ENCODE measurements at regions not wholly inside any gene's neighbourhood (a gene's known extent, or its start where the extent isn't known, plus 50 kb on each side); places are given as distances from the start of the nearest gene placed in this dataset.

- DNase-seq = no peak
- no peak overlapping the region for H3K27ac Mint-ChIP-seq
- no peaks in the 10 kb centered on the region for H3K36me3 ChIP-seq (ENCODE audit: control insufficient read depth in 2 of 2, extremely low read depth in 1 of 2, insufficient read depth in 1 of 2, low read length in 1 of 2)
- H3K36me3 Mint-ChIP-seq = no peaks in the 10 kb centered on the region
- no peak overlapping the region for H3K4me3 Mint-ChIP-seq
- no peak overlapping the region for H3K4me3 ChIP-seq (ENCODE audit: control insufficient read depth in 1 of 2, extremely low read depth in 1 of 2, low read length in 1 of 2)
- H3K27ac ChIP-seq (ENCODE audit: low read length) = no peak overlapping the region
- CTCF ChIA-PET = no interaction called here
- no peaks in the 10 kb centered on the region for H3K27me3 ChIP-seq (replicated peaks in 1 of 2; ENCODE audit: control insufficient read depth in 2 of 2, extremely low read depth in 1 of 2, insufficient read depth in 2 of 2, low read length in 1 of 2)
- ATAC-seq (replicated peaks in 1 of 4) = no peak
- H3K9me3 Mint-ChIP-seq = peaks cover 0 to 3% (median 0%) of the 10 kb centered on the region in 3 donors
- H3K27me3 Mint-ChIP-seq = no peaks in the 10 kb centered on the region
- WGBS (ENCODE audit: insufficient coverage) = 100% methylated on average over 3 of the region's 5 CpGs
- POLR2A ChIA-PET = no interaction called here
- H3K4me1 Mint-ChIP-seq = peaks cover 0 to 5% (median 0%) of the 10 kb centered on the region in 3 donors
- no peaks in the 10 kb centered on the region for H3K9me3 ChIP-seq
- H3K4me1 ChIP-seq (ENCODE audit: control insufficient read depth in 1 of 2, extremely low read depth in 1 of 2, insufficient read depth in 2 of 2, low read length in 2 of 2) = no peaks in the 10 kb centered on the region
Measured at GRCh38 chr4:26183017-26183416, 137.8 kb upstream of the RBPJ start.

- no peaks in the 10 kb centered on the region for H3K36me3 Mint-ChIP-seq
- H3K4me1 Mint-ChIP-seq = no peaks in the 10 kb centered on the region
- Histone ChIP-seq H3K27ac (ENCODE audit: low read length) (no peak overlapping the region), H3K4me3 (ENCODE audit: control insufficient read depth in 1 of 2, extremely low read depth in 1 of 2, low read length in 1 of 2) (no peak overlapping the region), H3K36me3 (ENCODE audit: control insufficient read depth in 2 of 2, extremely low read depth in 1 of 2, insufficient read depth in 1 of 2, low read length in 1 of 2) (no peaks in the 10 kb centered on the region), H3K4me1 (ENCODE audit: control insufficient read depth in 1 of 2, extremely low read depth in 1 of 2, insufficient read depth in 2 of 2, low read length in 2 of 2) (no peaks in the 10 kb centered on the region), H3K27me3 (replicated peaks in 1 of 2; ENCODE audit: control insufficient read depth in 2 of 2, extremely low read depth in 1 of 2, insufficient read depth in 2 of 2, low read length in 1 of 2) (no peaks in the 10 kb centered on the region), H3K9me3 (no peaks in the 10 kb centered on the region)
- no CpG with 5 or more reads among the region's 7 CpGs for WGBS (ENCODE audit: insufficient coverage)
- no peak for DNase-seq
- ATAC-seq (replicated peaks in 1 of 4) = no peak
- no peak overlapping the region for H3K4me3 Mint-ChIP-seq
- POLR2A ChIA-PET = interaction anchor here in 1 of 2 donors (0.7 kb wide), 1 partner anchor 103 kb away, joined by 10 read pairs; no protein-coding TSS in a partner anchor
- H3K27me3 Mint-ChIP-seq = no peaks in the 10 kb centered on the region
- CTCF ChIA-PET = no interaction called here
- H3K27ac Mint-ChIP-seq = no peak overlapping the region
- H3K9me3 Mint-ChIP-seq = no peaks in the 10 kb centered on the region
Measured at GRCh38 chr4:26185436-26185835, 135.4 kb upstream of the RBPJ start.

- no CpG with 5 or more reads among the region's 2 CpGs for WGBS (ENCODE audit: insufficient coverage)
- H3K27ac Mint-ChIP-seq = peak overlapping the region in 1 of 2 donors; percentile 29
- no peaks in the 10 kb centered on the region for H3K9me3 Mint-ChIP-seq
- Histone ChIP-seq H3K36me3 (ENCODE audit: control insufficient read depth in 2 of 2, extremely low read depth in 1 of 2, insufficient read depth in 1 of 2, low read length in 1 of 2) (no peaks in the 10 kb centered on the region), H3K27me3 (replicated peaks in 1 of 2; ENCODE audit: control insufficient read depth in 2 of 2, extremely low read depth in 1 of 2, insufficient read depth in 2 of 2, low read length in 1 of 2) (no peaks in the 10 kb centered on the region), H3K27ac (ENCODE audit: low read length) (no peak overlapping the region), H3K9me3 (no peaks in the 10 kb centered on the region), H3K4me3 (ENCODE audit: control insufficient read depth in 1 of 2, extremely low read depth in 1 of 2, low read length in 1 of 2) (no peak overlapping the region), H3K4me1 (ENCODE audit: control insufficient read depth in 1 of 2, extremely low read depth in 1 of 2, insufficient read depth in 2 of 2, low read length in 2 of 2) (peaks cover 0 to 7% of the 10 kb centered on the region in 2 experiments)
- H3K36me3 Mint-ChIP-seq = no peaks in the 10 kb centered on the region
- ChIA-PET POLR2A (interaction anchor here (0.5 to 0.7 kb wide), 3 partner anchors 17 to 152 kb away, joined by 3 to 11 read pairs (median 4); no protein-coding TSS in a partner anchor), CTCF (interaction anchor here in 1 of 2 donors (0.6 kb wide), 1 partner anchor 134 kb away, joined by 3 read pairs; no protein-coding TSS in a partner anchor)
- H3K4me3 Mint-ChIP-seq = no peak overlapping the region
- no peaks in the 10 kb centered on the region for H3K27me3 Mint-ChIP-seq
- DNase-seq = no peak
- ATAC-seq (replicated peaks in 1 of 4) = no peak
- H3K4me1 Mint-ChIP-seq = peaks cover 8 to 29% (median 24%) of the 10 kb centered on the region in 3 donors
Measured at GRCh38 chr4:26191353-26191752, 129.5 kb upstream of the RBPJ start.

- CTCF ChIA-PET = no interaction called here
- H3K9me3 ChIP-seq = no peaks in the 10 kb centered on the region
- POLR2A ChIA-PET = no interaction called here
- no peak overlapping the region for H3K4me3 Mint-ChIP-seq
- no peak overlapping the region for H3K27ac Mint-ChIP-seq
- H3K27me3 Mint-ChIP-seq = no peaks in the 10 kb centered on the region
- H3K4me1 Mint-ChIP-seq = peaks cover 22 to 47% (median 41%) of the 10 kb centered on the region in 3 donors
- ATAC-seq (replicated peaks in 1 of 4) (no peak), DNase-seq (no peak)
- 43% methylated on average over 4 of the region's 9 CpGs for WGBS (ENCODE audit: insufficient coverage)
- H3K36me3 ChIP-seq (ENCODE audit: control insufficient read depth in 2 of 2, extremely low read depth in 1 of 2, insufficient read depth in 1 of 2, low read length in 1 of 2) = no peaks in the 10 kb centered on the region
- no peak overlapping the region for H3K4me3 ChIP-seq (ENCODE audit: control insufficient read depth in 1 of 2, extremely low read depth in 1 of 2, low read length in 1 of 2)
- no peaks in the 10 kb centered on the region for H3K36me3 Mint-ChIP-seq
- H3K4me1 ChIP-seq (ENCODE audit: control insufficient read depth in 1 of 2, extremely low read depth in 1 of 2, insufficient read depth in 2 of 2, low read length in 2 of 2) = peaks cover 0 to 24% of the 10 kb centered on the region in 2 experiments
- no peaks in the 10 kb centered on the region for H3K27me3 ChIP-seq (replicated peaks in 1 of 2; ENCODE audit: control insufficient read depth in 2 of 2, extremely low read depth in 1 of 2, insufficient read depth in 2 of 2, low read length in 1 of 2)
- no peak overlapping the region for H3K27ac ChIP-seq (ENCODE audit: low read length)
- H3K9me3 Mint-ChIP-seq = no peaks in the 10 kb centered on the region
Measured at GRCh38 chr4:26192899-26193869, 127.6 kb upstream of the RBPJ start.

GRCh38 chr4:26194764-26195163 lies 126.0 kb upstream of the RBPJ start:
- Histone ChIP-seq H3K4me1 (ENCODE audit: control insufficient read depth in 1 of 2, extremely low read depth in 1 of 2, insufficient read depth in 2 of 2, low read length in 2 of 2) (peaks cover 0 to 25% of the 10 kb centered on the region in 2 experiments), H3K4me3 (ENCODE audit: control insufficient read depth in 1 of 2, extremely low read depth in 1 of 2, low read length in 1 of 2) (no peak overlapping the region), H3K27ac (ENCODE audit: low read length) (no peak overlapping the region), H3K36me3 (ENCODE audit: control insufficient read depth in 2 of 2, extremely low read depth in 1 of 2, insufficient read depth in 1 of 2, low read length in 1 of 2) (no peaks in the 10 kb centered on the region), H3K27me3 (replicated peaks in 1 of 2; ENCODE audit: control insufficient read depth in 2 of 2, extremely low read depth in 1 of 2, insufficient read depth in 2 of 2, low read length in 1 of 2) (no peaks in the 10 kb centered on the region), H3K9me3 (no peaks in the 10 kb centered on the region)
- Mint-ChIP-seq H3K9me3 (no peaks in the 10 kb centered on the region), H3K36me3 (no peaks in the 10 kb centered on the region), H3K4me1 (peaks cover 22 to 60% (median 54%) of the 10 kb centered on the region in 3 donors), H3K27me3 (no peaks in the 10 kb centered on the region), H3K4me3 (no peak overlapping the region), H3K27ac (peak overlapping the region in 1 of 2 donors; percentile 17)
- ChIA-PET POLR2A (interaction anchor here in 1 of 2 donors (0.5 to 0.6 kb wide), 2 partner anchors 76 to 124 kb away, joined by 3 to 4 read pairs; no protein-coding TSS in a partner anchor), CTCF (interaction anchor here in 1 of 2 donors (0.8 kb wide), 1 partner anchor 135 kb away, joined by 3 read pairs; no protein-coding TSS in a partner anchor)
- WGBS (ENCODE audit: insufficient coverage) = 43% methylated on average over 1 of the region's 3 CpGs
- DNase-seq (no peak), ATAC-seq (replicated peaks in 1 of 4) (no peak)

GRCh38 chr4:26196567-26196966 lies 124.2 kb upstream of the RBPJ start:
- peak overlapping the region; percentile 71 for H3K27ac ChIP-seq (ENCODE audit: low read length)
- CTCF ChIA-PET = interaction anchor here in 1 of 2 donors (1.3 kb wide), 1 partner anchor 129 kb away, joined by 4 read pairs; no protein-coding TSS in a partner anchor
- no peak overlapping the region for H3K4me3 ChIP-seq (ENCODE audit: control insufficient read depth in 1 of 2, extremely low read depth in 1 of 2, low read length in 1 of 2)
- Mint-ChIP-seq H3K36me3 (no peaks in the 10 kb centered on the region), H3K27me3 (no peaks in the 10 kb centered on the region), H3K27ac (peak overlapping the region; percentile 94), H3K4me3 (no peak overlapping the region), H3K9me3 (no peaks in the 10 kb centered on the region), H3K4me1 (peaks cover 22 to 71% (median 57%) of the 10 kb centered on the region in 3 donors)
- H3K4me1 ChIP-seq (ENCODE audit: control insufficient read depth in 1 of 2, extremely low read depth in 1 of 2, insufficient read depth in 2 of 2, low read length in 2 of 2) = peaks cover 0 to 25% of the 10 kb centered on the region in 2 experiments
- no peaks in the 10 kb centered on the region for H3K27me3 ChIP-seq (replicated peaks in 1 of 2; ENCODE audit: control insufficient read depth in 2 of 2, extremely low read depth in 1 of 2, insufficient read depth in 2 of 2, low read length in 1 of 2)
- 100% methylated on average over 2 of the region's 5 CpGs for WGBS (ENCODE audit: insufficient coverage)
- no peaks in the 10 kb centered on the region for H3K36me3 ChIP-seq (ENCODE audit: control insufficient read depth in 2 of 2, extremely low read depth in 1 of 2, insufficient read depth in 1 of 2, low read length in 1 of 2)
- no peaks in the 10 kb centered on the region for H3K9me3 ChIP-seq
- DNase-seq = no peak
- ATAC-seq (replicated peaks in 1 of 4) = no peak
- POLR2A ChIA-PET = no interaction called here
